Activated B cell treated with CpG ODN at 0.5 μM for 24 hours (primary cell): ENCODE measurements at regions not wholly inside any gene's neighbourhood (a gene's known extent, or its start where the extent isn't known, plus 50 kb on each side); places are given as distances from the start of the nearest gene placed in this dataset.

Experiments used
- ATAC-seq: fragments of 200-7000 bp; cut with Tn5 transposase; one replicate; pipeline ENCODE4 v1.10.0; 2021; ENCODE audit warnings: low read depth, mild to moderate bottlenecking, moderate library complexity
- CTCF ChIA-PET: fragments of 350-600 bp; sonication (Branson Sonifier 250); formaldehyde crosslinking; loops from one replicate; lab custom pipeline; 2021; ENCODE audit warnings: antibody characterized with exemption; lab: Charles Lee
- POLR2A ChIA-PET: fragments of 350-600 bp; sonication (Branson Sonifier 250); formaldehyde crosslinking; loops from one replicate; lab custom pipeline; 2021; ENCODE audit warnings: antibody characterized with exemption; lab: Charles Lee
- DNase-seq: peaks from one replicate; pipeline ENCODE4 v3.0.0; 2022
- H3K27ac Mint-ChIP-seq: one replicate; pipeline ENCODE4 v1.8.0; 2020; ENCODE audit warnings: mixed read lengths
- H3K27me3 Mint-ChIP-seq: one replicate; pipeline ENCODE4 v1.8.0; 2021; ENCODE audit warnings: mixed read lengths
- H3K36me3 Mint-ChIP-seq: one replicate; pipeline ENCODE4 v1.8.0; 2021; ENCODE audit warnings: low read depth, mixed read lengths
- H3K4me1 Mint-ChIP-seq: one replicate; pipeline ENCODE4 v1.8.0; 2021; ENCODE audit warnings: mixed read lengths
- H3K4me3 Mint-ChIP-seq: one replicate; pipeline ENCODE4 v1.8.0; 2020; ENCODE audit warnings: mild to moderate bottlenecking, mixed read lengths
- H3K9me3 Mint-ChIP-seq: one replicate; pipeline ENCODE4 v1.8.0; 2020; ENCODE audit warnings: mixed read lengths
- intact Hi-C: fragments of 100-400 bp; cut with micrococcal nuclease; formaldehyde crosslinking; loops from one replicate; pipeline ENCODE4 v1.15.1; 2024
- TF ChIP-seq, protein P1 (sequence below): fragments of 200-600 bp; IDR thresholded peaks from one replicate; pipeline ENCODE4 v1.8.0; 2022; ENCODE audit warnings: antibody characterized with exemption, mild to moderate bottlenecking

- peaks cover 18% of the 10 kb centered on the region for H3K27me3 Mint-ChIP-seq
- no peak overlapping the region for H3K27ac Mint-ChIP-seq
- no peaks in the 10 kb centered on the region for H3K4me1 Mint-ChIP-seq
- intact Hi-C loops: no loop called here
- TF ChIP-seq, protein P1, sequence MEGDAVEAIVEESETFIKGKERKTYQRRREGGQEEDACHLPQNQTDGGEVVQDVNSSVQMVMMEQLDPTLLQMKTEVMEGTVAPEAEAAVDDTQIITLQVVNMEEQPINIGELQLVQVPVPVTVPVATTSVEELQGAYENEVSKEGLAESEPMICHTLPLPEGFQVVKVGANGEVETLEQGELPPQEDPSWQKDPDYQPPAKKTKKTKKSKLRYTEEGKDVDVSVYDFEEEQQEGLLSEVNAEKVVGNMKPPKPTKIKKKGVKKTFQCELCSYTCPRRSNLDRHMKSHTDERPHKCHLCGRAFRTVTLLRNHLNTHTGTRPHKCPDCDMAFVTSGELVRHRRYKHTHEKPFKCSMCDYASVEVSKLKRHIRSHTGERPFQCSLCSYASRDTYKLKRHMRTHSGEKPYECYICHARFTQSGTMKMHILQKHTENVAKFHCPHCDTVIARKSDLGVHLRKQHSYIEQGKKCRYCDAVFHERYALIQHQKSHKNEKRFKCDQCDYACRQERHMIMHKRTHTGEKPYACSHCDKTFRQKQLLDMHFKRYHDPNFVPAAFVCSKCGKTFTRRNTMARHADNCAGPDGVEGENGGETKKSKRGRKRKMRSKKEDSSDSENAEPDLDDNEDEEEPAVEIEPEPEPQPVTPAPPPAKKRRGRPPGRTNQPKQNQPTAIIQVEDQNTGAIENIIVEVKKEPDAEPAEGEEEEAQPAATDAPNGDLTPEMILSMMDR: no peak
- ChIA-PET POLR2A (no interaction called here), CTCF (no interaction called here)
- no peak overlapping the region for H3K4me3 Mint-ChIP-seq
- H3K36me3 Mint-ChIP-seq: no peaks in the 10 kb centered on the region
- DNase-seq: no peak
- H3K9me3 Mint-ChIP-seq: no peaks in the 10 kb centered on the region
- ATAC-seq: no peak
These were observed 352.4 kb downstream of the QKI start for GRCh38 chr6:163766936-163767335.

- no peaks in the 10 kb centered on the region for H3K9me3 Mint-ChIP-seq
- peaks cover 19% of the 10 kb centered on the region for H3K27me3 Mint-ChIP-seq
- TF ChIP-seq, protein P1: no peak
- H3K4me3 Mint-ChIP-seq: no peak overlapping the region
- intact Hi-C loops: no loop called here
- no peak overlapping the region for H3K27ac Mint-ChIP-seq
- ChIA-PET POLR2A (interaction anchor here (0.6 to 1.2 kb wide), 2 partner anchors 9 to 12 kb away, joined by 3 to 7 read pairs; no protein-coding TSS in a partner anchor), CTCF (no interaction called here)
- H3K4me1 Mint-ChIP-seq: no peaks in the 10 kb centered on the region
- no peaks in the 10 kb centered on the region for H3K36me3 Mint-ChIP-seq
- no peak for ATAC-seq
- no peak for DNase-seq
These were observed 350.8 kb downstream of the QKI start for GRCh38 chr6:163765335-163765734.

- CTCF ChIA-PET: no interaction called here
- intact Hi-C loops: no loop called here
- Mint-ChIP-seq H3K4me1 (no peaks in the 10 kb centered on the region), H3K27ac (no peak overlapping the region), H3K4me3 (no peak overlapping the region), H3K27me3 (peaks cover 19% of the 10 kb centered on the region), H3K36me3 (no peaks in the 10 kb centered on the region), H3K9me3 (no peaks in the 10 kb centered on the region)
- ATAC-seq: no peak
- no peak for DNase-seq
- TF ChIP-seq, protein P1: no peak
- POLR2A ChIA-PET: interaction anchor here (1.2 kb wide), 1 partner anchor 8 kb away, joined by 3 read pairs; no protein-coding TSS in a partner anchor
These were observed 350.0 kb downstream of the QKI start for GRCh38 chr6:163764565-163764964.

GRCh38 chr6:163761481-163761880, 347.0 kb downstream of the QKI start:
- no peak for ATAC-seq
- no peak for DNase-seq
- no peaks in the 10 kb centered on the region for H3K36me3 Mint-ChIP-seq
- H3K27ac Mint-ChIP-seq: no peak overlapping the region
- intact Hi-C loops: no loop called here
- POLR2A ChIA-PET: no interaction called here
- CTCF ChIA-PET: no interaction called here
- H3K9me3 Mint-ChIP-seq: no peaks in the 10 kb centered on the region
- TF ChIP-seq, protein P1: no peak
- H3K27me3 Mint-ChIP-seq: peaks cover 14% of the 10 kb centered on the region
- no peak overlapping the region for H3K4me3 Mint-ChIP-seq
- peaks cover 14% of the 10 kb centered on the region for H3K4me1 Mint-ChIP-seq

DNA sequence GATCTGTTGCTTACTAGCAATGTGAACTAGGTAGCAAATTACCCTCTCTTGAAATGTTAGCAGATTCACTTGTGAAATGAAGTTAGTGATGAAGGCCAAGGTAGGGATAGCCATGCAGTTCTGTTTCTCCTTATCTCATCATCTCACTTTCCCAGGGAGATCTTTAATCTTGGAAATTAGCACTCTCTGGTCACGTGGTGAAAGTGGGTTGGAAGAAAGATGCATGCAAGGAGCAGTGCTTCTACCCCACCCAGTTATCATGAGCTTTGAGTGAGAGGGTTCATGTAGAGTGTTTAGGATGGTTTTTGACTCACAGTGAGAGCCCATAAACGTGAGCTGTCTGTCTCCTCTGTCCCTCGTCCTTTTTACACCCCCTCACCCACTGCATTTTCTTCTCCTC, 346.3 kb downstream of the QKI start:
- H3K4me3 Mint-ChIP-seq: no peak overlapping the region
- no peaks in the 10 kb centered on the region for H3K36me3 Mint-ChIP-seq
- no peak overlapping the region for H3K27ac Mint-ChIP-seq
- ATAC-seq (no peak), DNase-seq (no peak)
- H3K27me3 Mint-ChIP-seq: peaks cover 9% of the 10 kb centered on the region
- ChIA-PET CTCF (no interaction called here), POLR2A (no interaction called here)
- no peaks in the 10 kb centered on the region for H3K9me3 Mint-ChIP-seq
- H3K4me1 Mint-ChIP-seq: peaks cover 18% of the 10 kb centered on the region
- intact Hi-C loops: no loop called here
- TF ChIP-seq, protein P1: no peak
